HCT116 (cell line): ENCODE measurements at regions not wholly inside any gene's neighbourhood (a gene's known extent, or its start where the extent isn't known, plus 50 kb on each side); places are given as distances from the start of the nearest gene placed in this dataset.

ENCODE experiments used
- ATAC-seq: fragments of 200-7000 bp; cut with Tn5 transposase; 2 replicates; pipeline ENCODE4 v1.9.1; 2020; ENCODE audit warnings: mild to moderate bottlenecking, moderate library complexity
- BruUV-seq: library from RNA; stranded (reverse); fragments of 400-500 nt; replicated peaks from 2 replicates; lab custom pipeline; 2021; lab: Mats Ljungman, UMichigan
- CTCF ChIA-PET: fragments of 300-600 bp; sonication (Branson Sonifier 250); formaldehyde crosslinking; loops from one replicate; lab custom pipeline; 2021; ENCODE audit warnings: antibody characterized with exemption; lab: Charles Lee
- POLR2A ChIA-PET: fragments of 300-600, 350-600 bp; sonication (Branson Sonifier 250); formaldehyde crosslinking; loops from one replicate; lab custom pipeline; 2021; ENCODE audit warnings: antibody characterized with exemption; lab: Charles Lee
- RAD21 ChIA-PET, 2 experiments: fragments of 300-600 bp; sonication (Branson Sonifier 250); formaldehyde crosslinking; loops; one replicate each; lab custom pipeline; 2023; ENCODE audit warnings: low total read pairs in 2 of 2; ENCODE audit not compliant: uncharacterized antibody in 2 of 2, unreplicated experiment in 2 of 2, low non-redundant PET in 1 of 2; lab: Charles Lee
- DNase-seq: peaks from one replicate; pipeline ENCODE4 v3.0.0-alpha.2; 2010; ENCODE audit warnings: low read depth, low spot score
- H2AFZ ChIP-seq: fragments of 200-600 bp; shearing (Covaris generic), sonication (generic); 2 replicates; pipeline ENCODE4 v1.6.1; 2017; ENCODE audit warnings: low read depth, mixed run types, mixed read lengths, antibody characterized with exemption, low read length; ENCODE audit not compliant: poor library complexity, severe bottlenecking
- H3K27ac ChIP-seq: 2 replicates; pipeline ENCODE4 v1.5.1; 2012; ENCODE audit warnings: low read depth, low read length
- H3K27me3 ChIP-seq: fragments of 200-600 bp; sonication (generic); 2 replicates; pipeline ENCODE4 v1.6.1; 2016; ENCODE audit warnings: mixed run types, low read length, mixed read lengths; ENCODE audit not compliant: insufficient read depth
- H3K36me3 ChIP-seq, 2 experiments: fragments of 200-500 bp in 1 of 2; fragments of 200-600 bp in 1 of 2; sonication (Bioruptor generic) in 1 of 2; sonication (generic) in 1 of 2; 2 replicates each; pipeline versions ENCODE4 v1.5.1 to v1.6.1; 2014 to 2016; ENCODE audit warnings: low read length in 2 of 2, inconsistent platforms in 1 of 2, mixed read lengths in 1 of 2, mixed run types in 1 of 2; ENCODE audit not compliant: insufficient read depth in 2 of 2, control insufficient read depth in 1 of 2
- H3K4me1 ChIP-seq, 2 experiments: fragments of 200-600 bp in 1 of 2; sonication (generic) in 1 of 2; 2 replicates each; pipeline versions ENCODE4 v1.5.1 to v1.6.1; 2012 to 2017; ENCODE audit warnings: low read length in 2 of 2, inconsistent platforms in 1 of 2, mild to moderate bottlenecking in 1 of 2, mixed read lengths in 1 of 2, mixed run types in 1 of 2, moderate library complexity in 1 of 2; ENCODE audit not compliant: insufficient read depth in 2 of 2, control insufficient read depth in 1 of 2
- H3K4me2 ChIP-seq: fragments of 200-600 bp; sonication (generic); 2 replicates; pipeline ENCODE4 v1.6.1; 2017; ENCODE audit warnings: mixed run types, low read length, mixed read lengths
- H3K4me3 ChIP-seq, 2 experiments: fragments of 200-600 bp in 1 of 2; sonication (generic) in 1 of 2; replicated peaks in 1 of 2; 2 replicates each; pipeline ENCODE4 v1.5.1; 2011 to 2016; ENCODE audit warnings: low read length in 2 of 2, control low read depth in 1 of 2, low read depth in 1 of 2, mild to moderate bottlenecking in 1 of 2, mixed read lengths in 1 of 2, mixed run types in 1 of 2
- H3K79me2 ChIP-seq: fragments of 200-600 bp; sonication (generic); 2 replicates; pipeline ENCODE4 v1.6.1; 2017; ENCODE audit warnings: mild to moderate bottlenecking, mixed run types, low read length, moderate library complexity, mixed read lengths; ENCODE audit not compliant: insufficient read depth
- H3K9ac ChIP-seq: fragments of 200-600 bp; sonication (generic); 2 replicates; pipeline ENCODE4 v1.6.1; 2016; ENCODE audit warnings: low read length, mixed read lengths
- H3K9me2 ChIP-seq: fragments of 200-600 bp; sonication (generic), shearing (Covaris generic); 2 replicates; pipeline ENCODE4 v1.6.1; 2017; ENCODE audit warnings: mixed run types, mild to moderate bottlenecking, moderate library complexity; ENCODE audit not compliant: insufficient read depth
- H3K9me3 ChIP-seq, 2 experiments: fragments of 200-500 bp in 1 of 2; fragments of 200-600 bp in 1 of 2; sonication (Bioruptor generic) in 1 of 2; sonication (generic) in 1 of 2; 2 replicates each; pipeline ENCODE4 v1.6.1; 2014 to 2017; ENCODE audit warnings: low read length in 2 of 2, mixed read lengths in 2 of 2, inconsistent platforms in 1 of 2, low read depth in 1 of 2, mild to moderate bottlenecking in 1 of 2, mixed run types in 1 of 2, moderate library complexity in 1 of 2; ENCODE audit not compliant: control insufficient read depth in 1 of 2, insufficient read depth in 1 of 2
- H4K20me1 ChIP-seq: fragments of 200-600 bp; sonication (generic), shearing (Covaris generic); 2 replicates; pipeline ENCODE4 v1.6.1; 2017; ENCODE audit warnings: mixed run types, mild to moderate bottlenecking, moderate library complexity; ENCODE audit not compliant: insufficient read depth
- CTCF ChIP-seq, 3 experiments: fragments of 200-600 bp in 1 of 3; sonication (generic) in 1 of 3; IDR thresholded peaks in 2 of 3; conservative IDR thresholded peaks in 1 of 3; 2 replicates each; pipeline ENCODE4 v1.5.1; 2012 to 2017; ENCODE audit warnings: low read depth in 2 of 3, low read length in 2 of 3, antibody characterized with exemption in 1 of 3, borderline replicate concordance in 1 of 3, control low read depth in 1 of 3, mild to moderate bottlenecking in 1 of 3, mixed read lengths in 1 of 3, mixed run types in 1 of 3, moderate library complexity in 1 of 3; ENCODE audit not compliant: insufficient read depth in 1 of 3
- EZH2 ChIP-seq: fragments of 200-600 bp; sonication (generic); IDR thresholded peaks from 2 replicates; pipeline ENCODE4 v1.6.1; 2017; ENCODE audit warnings: antibody characterized with exemption, mixed run types
- FOSL1 ChIP-seq: IDR thresholded peaks from 2 replicates; pipeline ENCODE4 v1.6.1; 2012; ENCODE audit warnings: low read depth
- RAD21 ChIP-seq: IDR thresholded peaks from 2 replicates; pipeline ENCODE4 v1.6.1; 2012; ENCODE audit warnings: low read depth, mild to moderate bottlenecking
- REST ChIP-seq: IDR thresholded peaks from 2 replicates; pipeline ENCODE4 v1.6.1; 2012; ENCODE audit warnings: low read depth
- TCF7L2 ChIP-seq: IDR thresholded peaks from 2 replicates; pipeline ENCODE4 v1.7.0; 2011; ENCODE audit warnings: borderline replicate concordance, inconsistent platforms; ENCODE audit not compliant: insufficient read depth, insufficient read length; ENCODE audit errors: extremely low read depth
- ZFX ChIP-seq: fragments of 450-650 bp; IDR thresholded peaks from 2 replicates; pipeline ENCODE4 v1.6.1; 2017
- ZNF274 ChIP-seq: fragments of 200-500 bp; sonication (Bioruptor generic); IDR thresholded peaks from 2 replicates; pipeline ENCODE4 v1.6.1; 2014; ENCODE audit warnings: mild to moderate bottlenecking, low read depth, low read length, inconsistent platforms
- intact Hi-C: fragments of 100-400 bp; cut with micrococcal nuclease; formaldehyde crosslinking; loops from 2 replicates; pipeline ENCODE4 v1.10.0; 2022

GRCh38 chr2:200751786-200752185 lies 59.9 kb upstream of the BZW1 start:
- TF ChIP-seq EZH2 (no peak), CTCF (IDR thresholded peaks at IDR 0.05 in 2 of 3, conservative IDR thresholded peaks at IDR 0.05 in 1 of 3; ENCODE audit: borderline replicate concordance in 1 of 3, insufficient read depth in 1 of 3, low read depth in 2 of 3, low read length in 2 of 3) (no peak), TCF7L2 (no peak), RAD21 (no peak), REST (no peak), FOSL1 (no peak), ZNF274 (no peak), ZFX (no peak)
- TF ChIP-seq, all 23 proteins: peak for 0
- H3K4me2 ChIP-seq = no peak overlapping the region
- H3K27me3 ChIP-seq = no peaks in the 10 kb centered on the region
- CTCF ChIA-PET = interaction anchor here (1.0 kb wide), 1 partner anchor 10 kb away, joined by 3 read pairs; no protein-coding TSS in a partner anchor
- no peak overlapping the region for H3K4me3 ChIP-seq
- ATAC-seq = no peak
- H3K79me2 ChIP-seq = no peaks in the 10 kb centered on the region
- POLR2A ChIA-PET = interaction anchor here (0.9 kb wide), 1 partner anchor 112 kb away, joined by 3 read pairs; the partner anchor contains the start of gene CLK1
- H3K36me3 ChIP-seq = no peaks in the 10 kb centered on the region
- no TSS peak for BruUV-seq
- RAD21 ChIA-PET = no interaction called here
- intact Hi-C loops = no loop called here
- H3K9me2 ChIP-seq = no peaks in the 10 kb centered on the region
- no peak overlapping the region for H3K27ac ChIP-seq
- no peak for DNase-seq
- H3K4me1 ChIP-seq = peaks cover 20 to 43% of the 10 kb centered on the region in 2 experiments
- no peaks in the 10 kb centered on the region for H3K9me3 ChIP-seq
- H2AFZ ChIP-seq = peak overlapping the region; percentile 28
- H3K9ac ChIP-seq = no peak overlapping the region
- no peaks in the 10 kb centered on the region for H4K20me1 ChIP-seq
